Erythroblast (primary cell): ENCODE measurements at regions not wholly inside any gene's neighbourhood (a gene's known extent, or its start where the extent isn't known, plus 50 kb on each side); places are given as distances from the start of the nearest gene placed in this dataset.

Experiments
- GATA1 ChIP-seq: IDR thresholded peaks from 2 replicates; pipeline ENCODE4 v1.6.1; 2011; ENCODE audit warnings: low read depth, mild to moderate bottlenecking, control low read depth, low read length, moderate library complexity
- POLR2A ChIP-seq: IDR thresholded peaks from 2 replicates; pipeline ENCODE4 v1.6.1; 2011; ENCODE audit warnings: mild to moderate bottlenecking, low read length

DNA sequence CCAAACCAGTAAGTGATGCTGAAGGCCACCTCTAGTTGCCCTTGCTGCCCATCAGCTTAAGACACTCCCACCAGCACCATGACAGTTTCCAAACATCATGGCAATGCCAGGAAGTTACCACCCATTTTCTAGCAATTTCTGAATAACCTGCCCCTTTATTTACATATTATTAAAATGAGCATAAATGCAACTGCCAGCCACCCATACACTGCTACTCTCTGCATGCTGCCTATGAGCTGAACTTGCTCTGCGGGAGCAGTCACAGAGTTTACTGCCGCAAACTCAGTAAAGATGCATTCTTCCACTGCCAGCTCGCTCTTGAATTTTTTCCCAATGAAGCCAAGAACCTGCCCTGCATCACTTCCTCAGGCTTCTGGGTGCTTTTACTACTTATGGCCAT lies 212.6 kb downstream of the SH2D4B start:
- no peak for TF ChIP-seq POLR2A
- TF ChIP-seq GATA1 = no peak
